Mammary epithelial cell (primary cell): ENCODE measurements at regions not wholly inside any gene's neighbourhood (a gene's known extent, or its start where the extent isn't known, plus 50 kb on each side); places are given as distances from the start of the nearest gene placed in this dataset.

Source experiments
- CTCF ChIP-seq, 2 donors: IDR thresholded peaks in 1 of 2; conservative IDR thresholded peaks in 1 of 2; 2 replicates each; pipeline ENCODE4 v1.5.1; 2011 to 2012; ENCODE audit warnings: inconsistent platforms in 2 of 2, low read length in 2 of 2, mild to moderate bottlenecking in 2 of 2, control low read depth in 1 of 2, low read depth in 1 of 2; ENCODE audit not compliant: insufficient read depth in 1 of 2; ENCODE audit errors: extremely low read depth in 1 of 2
- EZH2 ChIP-seq: IDR thresholded peaks from 2 replicates; pipeline ENCODE4 v1.6.1; 2012; ENCODE audit warnings: low read length, inconsistent platforms, borderline replicate concordance

GRCh38 chr12:30500532-30500931, 195.1 kb downstream of the IPO8 start:
- TF ChIP-seq CTCF (conservative IDR thresholded peaks at IDR 0.05 in 1 of 2, IDR thresholded peaks at IDR 0.05 in 1 of 2; ENCODE audit: extremely low read depth in 1 of 2, insufficient read depth in 1 of 2, low read depth in 1 of 2, low read length in 2 of 2), result no peak
- TF ChIP-seq EZH2, result no peak
